ENCODE measurements at regions not wholly inside any gene's neighbourhood (a gene's known extent, or its start where the extent isn't known, plus 50 kb on each side); places are given as distances from the start of the nearest gene placed in this dataset.

- TF ChIP-seq POLR2A (IDR thresholded peaks at IDR 0.05) (no peak), CTCF (IDR thresholded peaks at IDR 0.05) (no peak)
These were observed 196.6 kb upstream of the XIST start for GRCh38 chrX:74049126-74049525.
